ENCODE measurements at regions not wholly inside any gene's neighbourhood (a gene's known extent, or its start where the extent isn't known, plus 50 kb on each side); places are given as distances from the start of the nearest gene placed in this dataset.

DNA sequence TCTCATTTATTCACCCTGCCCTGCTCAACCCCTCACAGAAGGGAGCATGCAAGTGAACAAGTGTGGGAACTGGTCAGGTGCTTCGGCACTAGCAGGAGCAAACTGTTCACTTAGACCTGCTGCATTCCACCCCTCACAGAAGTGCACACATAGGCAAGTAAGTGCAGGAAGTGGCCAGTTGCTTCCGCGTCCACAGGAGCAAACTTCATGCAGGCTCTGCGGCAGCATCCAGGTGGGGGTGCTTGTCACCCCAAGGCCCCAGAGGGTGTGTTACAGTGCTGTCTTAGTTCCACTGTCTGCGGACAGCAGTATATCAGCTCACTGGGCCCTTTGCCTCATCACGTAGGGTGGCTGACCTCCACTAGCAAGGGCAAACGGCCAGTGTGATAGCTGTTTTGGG is 167.3 kb upstream of the AVPR1A start:
- TF ChIP-seq ZNF232 (CRISPR knock-in tag; IDR thresholded peaks at IDR 0.05; ENCODE audit: borderline replicate concordance), result no peak
- TF ChIP-seq KDM1A (CRISPR knock-in tag; IDR thresholded peaks at IDR 0.05), result no peak
- TF ChIP-seq, protein P1, sequence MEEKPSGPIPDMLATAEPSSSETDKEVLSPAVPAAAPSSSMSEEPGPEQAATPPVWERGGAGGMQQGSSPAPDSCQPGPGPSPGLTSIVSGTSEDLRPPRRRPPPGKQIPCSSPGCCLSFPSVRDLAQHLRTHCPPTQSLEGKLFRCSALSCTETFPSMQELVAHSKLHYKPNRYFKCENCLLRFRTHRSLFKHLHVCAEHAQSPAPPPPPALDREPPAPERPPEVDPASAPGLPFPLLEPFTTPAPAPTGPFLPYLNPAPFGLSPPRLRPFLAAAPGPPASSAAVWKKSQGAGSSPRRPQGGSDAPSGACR (CRISPR knock-in tag; IDR thresholded peaks at IDR 0.05), result no peak
- no peak for TF ChIP-seq POLR2AphosphoS5 (IDR thresholded peaks at IDR 0.05; ENCODE audit: low read depth, low read length)
- TF ChIP-seq, protein P2, sequence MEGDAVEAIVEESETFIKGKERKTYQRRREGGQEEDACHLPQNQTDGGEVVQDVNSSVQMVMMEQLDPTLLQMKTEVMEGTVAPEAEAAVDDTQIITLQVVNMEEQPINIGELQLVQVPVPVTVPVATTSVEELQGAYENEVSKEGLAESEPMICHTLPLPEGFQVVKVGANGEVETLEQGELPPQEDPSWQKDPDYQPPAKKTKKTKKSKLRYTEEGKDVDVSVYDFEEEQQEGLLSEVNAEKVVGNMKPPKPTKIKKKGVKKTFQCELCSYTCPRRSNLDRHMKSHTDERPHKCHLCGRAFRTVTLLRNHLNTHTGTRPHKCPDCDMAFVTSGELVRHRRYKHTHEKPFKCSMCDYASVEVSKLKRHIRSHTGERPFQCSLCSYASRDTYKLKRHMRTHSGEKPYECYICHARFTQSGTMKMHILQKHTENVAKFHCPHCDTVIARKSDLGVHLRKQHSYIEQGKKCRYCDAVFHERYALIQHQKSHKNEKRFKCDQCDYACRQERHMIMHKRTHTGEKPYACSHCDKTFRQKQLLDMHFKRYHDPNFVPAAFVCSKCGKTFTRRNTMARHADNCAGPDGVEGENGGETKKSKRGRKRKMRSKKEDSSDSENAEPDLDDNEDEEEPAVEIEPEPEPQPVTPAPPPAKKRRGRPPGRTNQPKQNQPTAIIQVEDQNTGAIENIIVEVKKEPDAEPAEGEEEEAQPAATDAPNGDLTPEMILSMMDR (CRISPR knock-in tag; IDR thresholded peaks at IDR 0.05), result no peak
- TF ChIP-seq FOSL1 (CRISPR knock-in tag; IDR thresholded peaks at IDR 0.05; ENCODE audit: borderline replicate concordance), result no peak
- no peak for TF ChIP-seq RFX5 (IDR thresholded peaks at IDR 0.05; ENCODE audit: low read depth, low read length)
- no peak for TF ChIP-seq ZNF891 (CRISPR knock-in tag; IDR thresholded peaks at IDR 0.05)
- TF ChIP-seq, protein P3, sequence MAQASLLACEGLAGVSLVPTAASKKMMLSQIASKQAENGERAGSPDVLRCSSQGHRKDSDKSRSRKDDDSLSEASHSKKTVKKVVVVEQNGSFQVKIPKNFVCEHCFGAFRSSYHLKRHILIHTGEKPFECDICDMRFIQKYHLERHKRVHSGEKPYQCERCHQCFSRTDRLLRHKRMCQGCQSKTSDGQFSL (CRISPR knock-in tag; IDR thresholded peaks at IDR 0.05), result no peak
- TF ChIP-seq GABPA (IDR thresholded peaks at IDR 0.05; ENCODE audit: low read depth, low read length), result no peak
- TF ChIP-seq GABPA (CRISPR knock-in tag; IDR thresholded peaks at IDR 0.05; ENCODE audit: low read depth), result no peak
- TF ChIP-seq GATAD2A (CRISPR knock-in tag; IDR thresholded peaks at IDR 0.05), result no peak
- TF ChIP-seq ZNF652 (CRISPR knock-in tag; IDR thresholded peaks at IDR 0.05; ENCODE audit: borderline replicate concordance, low read depth), result no peak
- TF ChIP-seq RBAK (CRISPR knock-in tag; IDR thresholded peaks at IDR 0.05), result no peak

Measured in HepG2 (cell line).